Cardiac fibroblast (primary cell): ENCODE measurements at regions not wholly inside any gene's neighbourhood (a gene's known extent, or its start where the extent isn't known, plus 50 kb on each side); places are given as distances from the start of the nearest gene placed in this dataset.
"Not testable (repeated sequence)": the region's sequence is repeated elsewhere in the genome, so short reads cannot be mapped to it uniquely, and the experiment has no call there.

Experiments used
- DNase-seq, 2 donors: peaks; one replicate each; pipeline versions ENCODE4 v3.0.0 to v3.0.0-alpha.2; 2010; ENCODE audit warnings: low read depth in 2 of 2
- H3K4me3 ChIP-seq, 2 donors: replicated peaks in 1 of 2; 1 replicate in 1 of 2; 2 replicates in 1 of 2; pipeline ENCODE4 v1.5.1; 2011; ENCODE audit warnings: low read depth in 2 of 2, low read length in 2 of 2, mild to moderate bottlenecking in 2 of 2, moderate library complexity in 1 of 2
- CTCF ChIP-seq: IDR thresholded peaks from one replicate; pipeline ENCODE4 v1.5.1; 2011; ENCODE audit warnings: low read depth, mild to moderate bottlenecking, low read length, inconsistent platforms

GRCh38 chr9:79073201-79073600 lies 498.6 kb upstream of the TLE4 start:
- H3K4me3 ChIP-seq, result no peak overlapping the region
- TF ChIP-seq CTCF, result no peak
- no peak for DNase-seq

- no peak for TF ChIP-seq CTCF
- peak in 1 of 2 donors; percentile 2 for DNase-seq
- no peak overlapping the region for H3K4me3 ChIP-seq
Observed at GRCh38 chr9:79080536-79080935, 491.2 kb upstream of the TLE4 start.

GRCh38 chr9:79083621-79084020 lies 488.1 kb upstream of the TLE4 start:
- DNase-seq, result no peak
- no peak for TF ChIP-seq CTCF
- H3K4me3 ChIP-seq, result no peak overlapping the region

GRCh38 chr9:79087133-79087532 lies 484.6 kb upstream of the TLE4 start:
- TF ChIP-seq CTCF, result no peak
- DNase-seq, result no peak
- H3K4me3 ChIP-seq, result no peak overlapping the region

- no peak for DNase-seq
- TF ChIP-seq CTCF, result no peak
- no peak overlapping the region for H3K4me3 ChIP-seq
Observed at GRCh38 chr9:79089054-79089560, 482.7 kb upstream of the TLE4 start.

GRCh38 chr9:79089851-79090250 lies 481.9 kb upstream of the TLE4 start:
- DNase-seq, result peak in 1 of 2 donors; percentile 13
- not testable (repeated sequence) for H3K4me3 ChIP-seq

GRCh38 chr9:79103257-79103656 lies 468.5 kb upstream of the TLE4 start:
- H3K4me3 ChIP-seq, DNase-seq: not testable (repeated sequence)

GRCh38 chr9:79104216-79104615 lies 467.5 kb upstream of the TLE4 start:
- TF ChIP-seq CTCF, result no peak
- DNase-seq, result no peak

More at GRCh38 chr9:79104216-79104615, 467.5 kb upstream of the TLE4 start:
- H3K4me3 ChIP-seq, result no peak overlapping the region
